ENCODE measurements at regions not wholly inside any gene's neighbourhood (a gene's known extent, or its start where the extent isn't known, plus 50 kb on each side); places are given as distances from the start of the nearest gene placed in this dataset.

- Histone ChIP-seq H3K4me1 (ENCODE audit: control insufficient read depth in 1 of 2, insufficient read depth in 2 of 2, low read length in 2 of 2) (no peaks in the 10 kb centered on the region), H3K23ac (ENCODE audit: low read length) (no peak overlapping the region), H3K18ac (ENCODE audit: low read length) (no peak overlapping the region), H3K79me2 (ENCODE audit: control insufficient read depth, insufficient read depth, low read length, poor library complexity) (no peaks in the 10 kb centered on the region), H3K14ac (ENCODE audit: low read length) (no peak overlapping the region), H3K4me3 (ENCODE audit: low read depth, low read length) (no peak overlapping the region), H4K12ac (ENCODE audit: low read depth, low read length) (no peak overlapping the region), H2AK5ac (ENCODE audit: low read length) (no peak overlapping the region), H2BK120ac (ENCODE audit: insufficient read depth, low read length, poor library complexity) (no peak overlapping the region), H2BK5ac (ENCODE audit: low read depth, low read length, poor library complexity) (no peak overlapping the region), H3K79me1 (ENCODE audit: low read length) (no peaks in the 10 kb centered on the region), H2AFZ (ENCODE audit: insufficient read depth, low read length, poor library complexity) (no peak overlapping the region), H3K4me2 (ENCODE audit: low read length) (no peak overlapping the region), H4K8ac (ENCODE audit: low read depth, low read length) (no peak overlapping the region), H3K27ac (ENCODE audit: low read depth, low read length) (no peak overlapping the region), H3K27me3 (ENCODE audit: insufficient read depth, low read length) (no peaks in the 10 kb centered on the region), H3K9me3 (ENCODE audit: insufficient read depth, low read depth, low read length) (no peaks in the 10 kb centered on the region), H3K36me3 (ENCODE audit: control insufficient read depth in 1 of 2, insufficient read depth in 2 of 2, low read length in 2 of 2) (no peaks in the 10 kb centered on the region), H2BK12ac (ENCODE audit: low read length) (no peak overlapping the region), H4K91ac (ENCODE audit: low read depth, low read length) (no peak overlapping the region), H3K4ac (ENCODE audit: low read depth, low read length) (no peak overlapping the region), H3K9ac (ENCODE audit: low read length) (no peak overlapping the region)
- WGBS (ENCODE audit: extremely low coverage, insufficient coverage, insufficient read length), result no CpG with 5 or more reads among the region's 2 CpGs
- DNase-seq, result no peak
Measured at GRCh38 chr14:44151130-44151820, 355.8 kb downstream of the FSCB start.

DNA sequence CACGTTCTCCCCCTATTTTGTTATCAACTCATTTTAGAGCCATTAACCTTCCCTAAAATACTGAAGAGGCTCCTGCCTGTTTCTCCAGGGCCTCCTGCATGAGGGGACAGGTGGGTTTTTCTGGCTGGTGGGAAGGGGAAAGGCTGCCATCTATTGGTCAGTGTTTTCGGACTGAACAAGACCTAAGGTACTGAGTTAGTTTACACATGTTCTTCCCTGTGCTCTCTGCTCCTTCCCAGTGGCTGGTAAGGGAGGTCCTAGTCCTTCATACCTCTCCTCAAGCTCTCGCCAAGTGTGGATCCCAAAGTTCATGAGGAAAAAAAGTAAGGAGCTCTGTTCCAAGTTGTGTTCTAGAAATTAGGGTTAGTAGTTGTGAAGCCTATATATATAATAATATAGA lies 357.5 kb downstream of the FSCB start:
- H3K14ac ChIP-seq (ENCODE audit: low read length), result no peak overlapping the region
- no peaks in the 10 kb centered on the region for H3K79me1 ChIP-seq (ENCODE audit: low read length)
- no peaks in the 10 kb centered on the region for H3K27me3 ChIP-seq (ENCODE audit: insufficient read depth, low read length)
- no peak overlapping the region for H3K4me3 ChIP-seq (ENCODE audit: low read depth, low read length)
- H3K79me2 ChIP-seq (ENCODE audit: control insufficient read depth, insufficient read depth, low read length, poor library complexity), result no peaks in the 10 kb centered on the region
- no CpG with 5 or more reads among the region's 3 CpGs for WGBS (ENCODE audit: extremely low coverage, insufficient coverage, insufficient read length)
- H2BK120ac ChIP-seq (ENCODE audit: insufficient read depth, low read length, poor library complexity), result no peak overlapping the region
- H3K18ac ChIP-seq (ENCODE audit: low read length), result no peak overlapping the region
- no peak overlapping the region for H4K8ac ChIP-seq (ENCODE audit: low read depth, low read length)
- H3K4me1 ChIP-seq (ENCODE audit: control insufficient read depth in 1 of 2, insufficient read depth in 2 of 2, low read length in 2 of 2), result no peaks in the 10 kb centered on the region
- no peaks in the 10 kb centered on the region for H3K9me3 ChIP-seq (ENCODE audit: insufficient read depth, low read depth, low read length)
- H3K36me3 ChIP-seq (ENCODE audit: control insufficient read depth in 1 of 2, insufficient read depth in 2 of 2, low read length in 2 of 2), result no peaks in the 10 kb centered on the region
- H2AK5ac ChIP-seq (ENCODE audit: low read length), result no peak overlapping the region
- H3K9ac ChIP-seq (ENCODE audit: low read length), result no peak overlapping the region
- peak in 1 of 2 donors; percentile 2 for DNase-seq
- H3K4ac ChIP-seq (ENCODE audit: low read depth, low read length), result no peak overlapping the region
- no peak overlapping the region for H2BK12ac ChIP-seq (ENCODE audit: low read length)
- H4K12ac ChIP-seq (ENCODE audit: low read depth, low read length), result no peak overlapping the region
- no peak overlapping the region for H2BK5ac ChIP-seq (ENCODE audit: low read depth, low read length, poor library complexity)
- H3K27ac ChIP-seq (ENCODE audit: low read depth, low read length), result no peak overlapping the region
- no peak overlapping the region for H2AFZ ChIP-seq (ENCODE audit: insufficient read depth, low read length, poor library complexity)
- H3K4me2 ChIP-seq (ENCODE audit: low read length), result no peak overlapping the region
- no peak overlapping the region for H3K23ac ChIP-seq (ENCODE audit: low read length)
- H4K91ac ChIP-seq (ENCODE audit: low read depth, low read length), result no peak overlapping the region

GRCh38 chr14:44142006-44142405 lies 365.1 kb downstream of the FSCB start:
- Histone ChIP-seq H2AFZ (ENCODE audit: insufficient read depth, low read length, poor library complexity) (no peak overlapping the region), H3K14ac (ENCODE audit: low read length) (no peak overlapping the region), H3K36me3 (ENCODE audit: control insufficient read depth in 1 of 2, insufficient read depth in 2 of 2, low read length in 2 of 2) (no peaks in the 10 kb centered on the region), H2BK5ac (ENCODE audit: low read depth, low read length, poor library complexity) (no peak overlapping the region), H3K4me1 (ENCODE audit: control insufficient read depth in 1 of 2, insufficient read depth in 2 of 2, low read length in 2 of 2) (no peaks in the 10 kb centered on the region), H3K4ac (ENCODE audit: low read depth, low read length) (no peak overlapping the region), H3K18ac (ENCODE audit: low read length) (no peak overlapping the region), H3K79me2 (ENCODE audit: control insufficient read depth, insufficient read depth, low read length, poor library complexity) (no peaks in the 10 kb centered on the region), H4K12ac (ENCODE audit: low read depth, low read length) (no peak overlapping the region), H3K23ac (ENCODE audit: low read length) (no peak overlapping the region), H3K4me2 (ENCODE audit: low read length) (no peak overlapping the region), H3K27me3 (ENCODE audit: insufficient read depth, low read length) (no peaks in the 10 kb centered on the region), H2BK12ac (ENCODE audit: low read length) (no peak overlapping the region), H2BK120ac (ENCODE audit: insufficient read depth, low read length, poor library complexity) (no peak overlapping the region), H2AK5ac (ENCODE audit: low read length) (no peak overlapping the region), H3K27ac (ENCODE audit: low read depth, low read length) (no peak overlapping the region), H4K91ac (ENCODE audit: low read depth, low read length) (no peak overlapping the region), H3K9ac (ENCODE audit: low read length) (no peak overlapping the region), H4K8ac (ENCODE audit: low read depth, low read length) (no peak overlapping the region), H3K9me3 (ENCODE audit: insufficient read depth, low read depth, low read length) (no peaks in the 10 kb centered on the region), H3K79me1 (ENCODE audit: low read length) (no peaks in the 10 kb centered on the region), H3K4me3 (ENCODE audit: low read depth, low read length) (no peak overlapping the region)
- DNase-seq, result no peak
- no CpG with 5 or more reads among the region's 1 CpG for WGBS (ENCODE audit: extremely low coverage, insufficient coverage, insufficient read length)

GRCh38 chr14:44135972-44136371 lies 371.1 kb downstream of the FSCB start:
- Histone ChIP-seq H3K36me3 (ENCODE audit: control insufficient read depth in 1 of 2, insufficient read depth in 2 of 2, low read length in 2 of 2) (no peaks in the 10 kb centered on the region), H2BK120ac (ENCODE audit: insufficient read depth, low read length, poor library complexity) (no peak overlapping the region), H3K79me2 (ENCODE audit: control insufficient read depth, insufficient read depth, low read length, poor library complexity) (no peaks in the 10 kb centered on the region), H3K4me1 (ENCODE audit: control insufficient read depth in 1 of 2, insufficient read depth in 2 of 2, low read length in 2 of 2) (no peaks in the 10 kb centered on the region), H3K14ac (ENCODE audit: low read length) (no peak overlapping the region), H4K8ac (ENCODE audit: low read depth, low read length) (no peak overlapping the region), H3K9me3 (ENCODE audit: insufficient read depth, low read depth, low read length) (no peaks in the 10 kb centered on the region), H2AFZ (ENCODE audit: insufficient read depth, low read length, poor library complexity) (no peak overlapping the region), H4K12ac (ENCODE audit: low read depth, low read length) (no peak overlapping the region), H3K18ac (ENCODE audit: low read length) (no peak overlapping the region), H3K4me3 (ENCODE audit: low read depth, low read length) (no peak overlapping the region), H2AK5ac (ENCODE audit: low read length) (no peak overlapping the region), H4K91ac (ENCODE audit: low read depth, low read length) (no peak overlapping the region), H3K79me1 (ENCODE audit: low read length) (no peaks in the 10 kb centered on the region), H3K4ac (ENCODE audit: low read depth, low read length) (no peak overlapping the region), H3K9ac (ENCODE audit: low read length) (no peak overlapping the region), H3K27me3 (ENCODE audit: insufficient read depth, low read length) (no peaks in the 10 kb centered on the region), H3K27ac (ENCODE audit: low read depth, low read length) (no peak overlapping the region), H2BK12ac (ENCODE audit: low read length) (no peak overlapping the region), H2BK5ac (ENCODE audit: low read depth, low read length, poor library complexity) (no peak overlapping the region), H3K23ac (ENCODE audit: low read length) (no peak overlapping the region), H3K4me2 (ENCODE audit: low read length) (no peak overlapping the region)
- no peak for DNase-seq
- no CpG with 5 or more reads among the region's 5 CpGs for WGBS (ENCODE audit: extremely low coverage, insufficient coverage, insufficient read length)
